ENCODE measurements at regions not wholly inside any gene's neighbourhood (a gene's known extent, or its start where the extent isn't known, plus 50 kb on each side); places are given as distances from the start of the nearest gene placed in this dataset.

GRCh38 chr12:25308756-25309155 lies 58.0 kb upstream of the KRAS start:
- intact Hi-C loops (cut with micrococcal nuclease), result no loop called here
- Mint-ChIP-seq H3K27me3 (ENCODE audit: insufficient read depth, unreplicated experiment) (peaks cover 18% of the 10 kb centered on the region), H3K4me1 (ENCODE audit: insufficient read depth, unreplicated experiment) (no peaks in the 10 kb centered on the region), H3K36me3 (ENCODE audit: insufficient read depth, unreplicated experiment) (no peaks in the 10 kb centered on the region), H3K27ac (ENCODE audit: low read depth, unreplicated experiment) (no peak overlapping the region), H3K4me3 (ENCODE audit: unreplicated experiment) (no peak overlapping the region), H3K9me3 (ENCODE audit: unreplicated experiment) (no peaks in the 10 kb centered on the region)
- TF ChIP-seq CTCF (IDR thresholded peaks at IDR 0.05; ENCODE audit: unreplicated experiment), result no peak
- ChIA-PET CTCF (no interaction called here), POLR2A (interaction anchor here (0.8 kb wide), 1 partner anchor 12 kb away, joined by 4 read pairs; no protein-coding TSS in a partner anchor)
- no peak for DNase-seq (ENCODE audit: unreplicated experiment)
- no TSS peak for BruUV-seq (replicated peaks)

- ChIA-PET POLR2A (interaction anchor here (0.8 kb wide), 1 partner anchor 11 kb away, joined by 4 read pairs; no protein-coding TSS in a partner anchor), CTCF (no interaction called here)
- no TSS peak for BruUV-seq (replicated peaks)
- Mint-ChIP-seq H3K9me3 (ENCODE audit: unreplicated experiment) (no peaks in the 10 kb centered on the region), H3K27ac (ENCODE audit: low read depth, unreplicated experiment) (no peak overlapping the region), H3K36me3 (ENCODE audit: insufficient read depth, unreplicated experiment) (no peaks in the 10 kb centered on the region), H3K4me3 (ENCODE audit: unreplicated experiment) (no peak overlapping the region), H3K27me3 (ENCODE audit: insufficient read depth, unreplicated experiment) (peaks cover 18% of the 10 kb centered on the region), H3K4me1 (ENCODE audit: insufficient read depth, unreplicated experiment) (no peaks in the 10 kb centered on the region)
- intact Hi-C loops (cut with micrococcal nuclease), result no loop called here
- no peak for TF ChIP-seq CTCF (IDR thresholded peaks at IDR 0.05; ENCODE audit: unreplicated experiment)
- DNase-seq (ENCODE audit: unreplicated experiment), result no peak
These were observed 57.1 kb upstream of the KRAS start for GRCh38 chr12:25307818-25308217.

- Mint-ChIP-seq H3K36me3 (ENCODE audit: insufficient read depth, unreplicated experiment) (no peaks in the 10 kb centered on the region), H3K4me3 (ENCODE audit: unreplicated experiment) (no peak overlapping the region), H3K9me3 (ENCODE audit: unreplicated experiment) (no peaks in the 10 kb centered on the region), H3K27ac (ENCODE audit: low read depth, unreplicated experiment) (no peak overlapping the region), H3K27me3 (ENCODE audit: insufficient read depth, unreplicated experiment) (peaks cover 18% of the 10 kb centered on the region), H3K4me1 (ENCODE audit: insufficient read depth, unreplicated experiment) (no peaks in the 10 kb centered on the region)
- CTCF ChIA-PET, result no interaction called here
- POLR2A ChIA-PET, result no interaction called here
- intact Hi-C loops (cut with micrococcal nuclease), result no loop called here
- BruUV-seq (replicated peaks), result no TSS peak
- no peak for DNase-seq (ENCODE audit: unreplicated experiment)
- TF ChIP-seq CTCF (IDR thresholded peaks at IDR 0.05; ENCODE audit: unreplicated experiment), result no peak
These were observed 51.1 kb upstream of the KRAS start for GRCh38 chr12:25301798-25302197.

All from MCF 10A (cell line).